ENCODE measurements at regions not wholly inside any gene's neighbourhood (a gene's known extent, or its start where the extent isn't known, plus 50 kb on each side); places are given as distances from the start of the nearest gene placed in this dataset.

GRCh38 chr4:27140486-27140885, 279.8 kb downstream of the STIM2 start:
- no peak overlapping the region for H3K27ac ChIP-seq
- TF ChIP-seq CTCF (IDR thresholded peaks at IDR 0.05): no peak
- TF ChIP-seq ZFX (IDR thresholded peaks at IDR 0.05; ENCODE audit: borderline replicate concordance): no peak

GRCh38 chr4:27141530-27141929, 280.9 kb downstream of the STIM2 start:
- TF ChIP-seq CTCF (IDR thresholded peaks at IDR 0.05) (no peak), ZFX (IDR thresholded peaks at IDR 0.05; ENCODE audit: borderline replicate concordance) (no peak)
- no peak overlapping the region for H3K27ac ChIP-seq

- no peak for TF ChIP-seq ZFX (IDR thresholded peaks at IDR 0.05; ENCODE audit: borderline replicate concordance)
- H3K27ac ChIP-seq: no peak overlapping the region
These were observed 282.2 kb downstream of the STIM2 start for GRCh38 chr4:27142841-27143240.

- no peak for TF ChIP-seq CTCF (IDR thresholded peaks at IDR 0.05)
- no peak for TF ChIP-seq ZFX (IDR thresholded peaks at IDR 0.05; ENCODE audit: borderline replicate concordance)
- no peak overlapping the region for H3K27ac ChIP-seq
These were observed 285.0 kb downstream of the STIM2 start for GRCh38 chr4:27145597-27145996.

- H3K27ac ChIP-seq: no peak overlapping the region
- TF ChIP-seq ZFX (IDR thresholded peaks at IDR 0.05; ENCODE audit: borderline replicate concordance) (no peak), CTCF (IDR thresholded peaks at IDR 0.05) (no peak)
These were observed 287.7 kb downstream of the STIM2 start for GRCh38 chr4:27148211-27148895.

- no peak for TF ChIP-seq CTCF (IDR thresholded peaks at IDR 0.05)
- no peak for TF ChIP-seq ZFX (IDR thresholded peaks at IDR 0.05; ENCODE audit: borderline replicate concordance)
- no peak overlapping the region for H3K27ac ChIP-seq
These were observed 289.0 kb downstream of the STIM2 start for GRCh38 chr4:27149541-27150212.

- TF ChIP-seq CTCF (IDR thresholded peaks at IDR 0.05): no peak
- TF ChIP-seq ZFX (IDR thresholded peaks at IDR 0.05; ENCODE audit: borderline replicate concordance): no peak
- no peak overlapping the region for H3K27ac ChIP-seq
These were observed 292.1 kb downstream of the STIM2 start for GRCh38 chr4:27152703-27153102.
